KMS-11 (cell line): ENCODE measurements at regions not wholly inside any gene's neighbourhood (a gene's known extent, or its start where the extent isn't known, plus 50 kb on each side); places are given as distances from the start of the nearest gene placed in this dataset.
"Not testable (repeated sequence)": the region's sequence is repeated elsewhere in the genome, so short reads cannot be mapped to it uniquely, and the experiment has no call there.

Experiments
- H2AFZ ChIP-seq: fragments of 200-600 bp; sonication (generic); 2 replicates; pipeline ENCODE4 v1.6.1; 2016; ENCODE audit warnings: antibody characterized with exemption, mixed run types, low read depth
- H3K27ac ChIP-seq: fragments of 200-600 bp; sonication (generic); 2 replicates; pipeline ENCODE4 v1.6.1; 2016; ENCODE audit warnings: mild to moderate bottlenecking, mixed run types
- H3K27me3 ChIP-seq: fragments of 200-600 bp; sonication (generic); 2 replicates; pipeline ENCODE4 v1.6.1; 2017; ENCODE audit warnings: mild to moderate bottlenecking, low read depth, mixed run types, moderate library complexity; ENCODE audit not compliant: insufficient read depth
- H3K36me3 ChIP-seq: fragments of 200-600 bp; sonication (generic); 2 replicates; pipeline ENCODE4 v1.6.1; 2017; ENCODE audit warnings: mild to moderate bottlenecking, mixed run types; ENCODE audit not compliant: insufficient read depth
- H3K4me1 ChIP-seq: fragments of 200-600 bp; sonication (generic); 2 replicates; pipeline ENCODE4 v1.6.1; 2016; ENCODE audit warnings: mild to moderate bottlenecking, low read depth, mixed run types; ENCODE audit not compliant: poor library complexity, severe bottlenecking
- H3K4me2 ChIP-seq: fragments of 200-600 bp; sonication (generic); 2 replicates; pipeline ENCODE4 v1.7.0; 2016; ENCODE audit warnings: mild to moderate bottlenecking, mixed run types
- H3K4me3 ChIP-seq: fragments of 200-600 bp; sonication (generic); IDR thresholded peaks from 2 replicates; pipeline ENCODE4 v1.6.1; 2017; ENCODE audit warnings: low read depth, low read length, mixed read lengths; ENCODE audit not compliant: insufficient read depth
- H3K79me2 ChIP-seq: fragments of 200-600 bp; sonication (generic); 2 replicates; pipeline ENCODE4 v1.6.1; 2016; ENCODE audit warnings: low read depth, mixed run types; ENCODE audit not compliant: insufficient read depth
- H3K9ac ChIP-seq: fragments of 200-600 bp; sonication (generic); 2 replicates; pipeline ENCODE4 v1.6.1; 2016; ENCODE audit warnings: mild to moderate bottlenecking, mixed run types
- H4K20me1 ChIP-seq: fragments of 200-600 bp; sonication (generic); 2 replicates; pipeline ENCODE4 v1.6.1; 2016; ENCODE audit warnings: mild to moderate bottlenecking, mixed run types; ENCODE audit not compliant: insufficient read depth
- TF ChIP-seq, protein P1 (sequence below): fragments of 200-600 bp; sonication (generic); conservative IDR thresholded peaks from 2 replicates; pipeline ENCODE4 v1.6.1; 2017; ENCODE audit warnings: low read depth, mild to moderate bottlenecking, antibody characterized with exemption, low read length, moderate library complexity, mixed read lengths

- H3K9ac ChIP-seq = no peak overlapping the region
- no peak overlapping the region for H2AFZ ChIP-seq
- no peaks in the 10 kb centered on the region for H3K27me3 ChIP-seq
- H3K4me3 ChIP-seq = no peak overlapping the region
- H3K27ac ChIP-seq = no peak overlapping the region
- TF ChIP-seq, protein P1, sequence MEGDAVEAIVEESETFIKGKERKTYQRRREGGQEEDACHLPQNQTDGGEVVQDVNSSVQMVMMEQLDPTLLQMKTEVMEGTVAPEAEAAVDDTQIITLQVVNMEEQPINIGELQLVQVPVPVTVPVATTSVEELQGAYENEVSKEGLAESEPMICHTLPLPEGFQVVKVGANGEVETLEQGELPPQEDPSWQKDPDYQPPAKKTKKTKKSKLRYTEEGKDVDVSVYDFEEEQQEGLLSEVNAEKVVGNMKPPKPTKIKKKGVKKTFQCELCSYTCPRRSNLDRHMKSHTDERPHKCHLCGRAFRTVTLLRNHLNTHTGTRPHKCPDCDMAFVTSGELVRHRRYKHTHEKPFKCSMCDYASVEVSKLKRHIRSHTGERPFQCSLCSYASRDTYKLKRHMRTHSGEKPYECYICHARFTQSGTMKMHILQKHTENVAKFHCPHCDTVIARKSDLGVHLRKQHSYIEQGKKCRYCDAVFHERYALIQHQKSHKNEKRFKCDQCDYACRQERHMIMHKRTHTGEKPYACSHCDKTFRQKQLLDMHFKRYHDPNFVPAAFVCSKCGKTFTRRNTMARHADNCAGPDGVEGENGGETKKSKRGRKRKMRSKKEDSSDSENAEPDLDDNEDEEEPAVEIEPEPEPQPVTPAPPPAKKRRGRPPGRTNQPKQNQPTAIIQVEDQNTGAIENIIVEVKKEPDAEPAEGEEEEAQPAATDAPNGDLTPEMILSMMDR = no peak
- no peaks in the 10 kb centered on the region for H3K4me1 ChIP-seq
- H4K20me1 ChIP-seq = no peaks in the 10 kb centered on the region
- H3K4me2 ChIP-seq = no peak overlapping the region
- no peaks in the 10 kb centered on the region for H3K36me3 ChIP-seq
- no peaks in the 10 kb centered on the region for H3K79me2 ChIP-seq
These were observed 302.1 kb upstream of the RRP15 start for GRCh38 chr1:217983051-217983375.

GRCh38 chr1:217985641-217986040 is 299.5 kb upstream of the RRP15 start:
- Histone ChIP-seq H3K4me1 (no peaks in the 10 kb centered on the region), H2AFZ (no peak overlapping the region), H3K9ac (no peak overlapping the region), H3K36me3 (no peaks in the 10 kb centered on the region), H3K4me2 (no peak overlapping the region), H3K4me3 (no peak overlapping the region), H3K79me2 (no peaks in the 10 kb centered on the region), H4K20me1 (no peaks in the 10 kb centered on the region), H3K27me3 (no peaks in the 10 kb centered on the region), H3K27ac (no peak overlapping the region)
- TF ChIP-seq, protein P1 = no peak

DNA sequence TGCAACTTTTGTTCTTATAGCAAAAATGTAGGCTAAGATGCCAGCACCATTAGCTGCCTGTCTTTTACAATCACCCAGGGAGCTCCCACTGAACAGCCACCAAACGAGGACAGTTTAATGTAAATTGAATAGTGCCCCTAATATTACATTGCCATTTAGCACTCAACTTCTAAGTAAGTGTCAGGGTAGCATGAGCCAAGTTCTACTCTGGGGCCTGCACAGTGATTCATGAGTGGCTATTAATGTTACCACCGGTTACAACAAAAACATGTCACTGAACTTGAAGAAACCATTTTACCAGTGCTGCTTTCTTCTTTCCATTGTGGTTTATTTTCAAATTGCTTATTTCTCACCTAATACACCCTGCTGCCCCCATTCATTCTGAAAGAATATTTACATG is 295.6 kb upstream of the RRP15 start:
- no peaks in the 10 kb centered on the region for H4K20me1 ChIP-seq
- no peak overlapping the region for H3K4me2 ChIP-seq
- H3K79me2 ChIP-seq = no peaks in the 10 kb centered on the region
- no peak overlapping the region for H3K9ac ChIP-seq
- no peak overlapping the region for H2AFZ ChIP-seq
- H3K4me1 ChIP-seq = no peaks in the 10 kb centered on the region
- no peaks in the 10 kb centered on the region for H3K36me3 ChIP-seq
- TF ChIP-seq, protein P1 = no peak
- H3K27ac ChIP-seq = no peak overlapping the region
- no peaks in the 10 kb centered on the region for H3K27me3 ChIP-seq
- no peak overlapping the region for H3K4me3 ChIP-seq

DNA sequence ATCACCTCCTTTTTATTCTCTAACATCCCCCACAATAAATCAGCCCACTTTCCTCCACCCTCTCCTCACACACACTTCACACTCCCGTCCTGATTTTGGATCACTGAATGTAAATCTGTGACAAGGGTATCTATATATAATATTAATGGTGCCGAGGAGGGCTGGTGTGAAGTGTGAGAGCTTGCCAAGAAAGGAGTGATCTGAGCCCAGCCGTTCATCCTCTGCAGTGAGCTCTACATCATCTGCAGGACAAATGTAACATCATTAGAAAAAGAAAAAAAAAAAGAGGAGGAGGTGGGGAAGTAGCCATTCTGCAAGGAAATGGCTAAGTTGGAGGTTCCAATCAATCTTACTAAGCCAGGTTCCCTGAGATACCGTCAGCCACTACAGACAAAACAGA is 291.7 kb upstream of the RRP15 start:
- no peak overlapping the region for H3K27ac ChIP-seq
- no peak overlapping the region for H3K9ac ChIP-seq
- TF ChIP-seq, protein P1 = no peak
- H3K4me1 ChIP-seq = no peaks in the 10 kb centered on the region
- no peaks in the 10 kb centered on the region for H3K27me3 ChIP-seq
- H2AFZ ChIP-seq = no peak overlapping the region
- H3K4me2 ChIP-seq = no peak overlapping the region
- H3K36me3 ChIP-seq = no peaks in the 10 kb centered on the region
- no peaks in the 10 kb centered on the region for H3K79me2 ChIP-seq
- H4K20me1 ChIP-seq = no peaks in the 10 kb centered on the region
- no peak overlapping the region for H3K4me3 ChIP-seq

DNA sequence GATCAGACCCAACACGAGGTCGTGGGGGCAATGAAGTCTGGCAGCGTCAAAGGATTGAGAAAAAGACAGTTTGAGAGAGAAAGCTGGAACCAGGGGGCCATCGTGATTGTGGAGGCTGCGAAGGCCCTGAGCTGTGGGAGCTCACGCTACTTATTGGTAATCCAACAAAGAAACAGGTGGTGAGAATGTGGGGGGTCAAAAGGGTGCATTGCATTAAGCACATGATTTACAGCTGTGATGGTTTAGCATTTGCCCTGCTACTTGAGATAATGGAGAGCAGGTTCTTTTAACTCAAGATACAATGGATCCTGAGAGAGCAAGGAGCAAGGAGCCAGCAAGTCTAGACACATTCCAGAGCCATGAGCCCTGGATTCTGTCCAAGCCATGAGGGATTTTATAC is 276.8 kb upstream of the RRP15 start:
- H3K27ac ChIP-seq, H2AFZ ChIP-seq, H3K79me2 ChIP-seq, H3K27me3 ChIP-seq, H3K4me3 ChIP-seq, H4K20me1 ChIP-seq, H3K9ac ChIP-seq, H3K36me3 ChIP-seq, H3K4me2 ChIP-seq, H3K4me1 ChIP-seq: not testable (repeated sequence)

DNA sequence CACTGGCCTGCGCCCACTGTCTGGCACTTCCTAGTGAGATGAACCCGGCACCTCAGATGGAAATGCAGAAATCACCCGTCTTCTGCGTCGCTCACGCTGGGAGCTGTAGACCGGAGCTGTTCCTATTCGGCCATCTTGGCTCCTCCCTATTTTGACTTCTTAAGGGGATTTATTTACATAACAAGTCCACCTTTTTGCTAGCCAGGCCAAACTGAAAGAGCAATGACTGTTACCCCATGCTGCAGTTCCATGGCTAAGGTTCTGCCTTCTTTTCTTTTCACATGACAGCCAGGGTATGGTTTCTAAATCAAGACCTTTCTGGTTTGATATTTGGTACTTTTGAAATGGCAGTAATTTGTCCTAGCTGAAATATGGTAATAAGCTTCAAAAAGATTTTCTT is 270.0 kb upstream of the RRP15 start:
- H3K27me3 ChIP-seq, H3K9ac ChIP-seq, H2AFZ ChIP-seq, H3K4me3 ChIP-seq, H4K20me1 ChIP-seq, H3K79me2 ChIP-seq, H3K4me1 ChIP-seq, H3K4me2 ChIP-seq, H3K27ac ChIP-seq, H3K36me3 ChIP-seq: not testable (repeated sequence)
